ENCODE measurements at regions not wholly inside any gene's neighbourhood (a gene's known extent, or its start where the extent isn't known, plus 50 kb on each side); places are given as distances from the start of the nearest gene placed in this dataset.

GRCh38 chr4:185921583-185922555, 109.9 kb upstream of the SORBS2 start:
- DNase-seq (ENCODE audit: low spot score) = no peak

GRCh38 chr4:185924458-185925044, 112.6 kb upstream of the SORBS2 start:
- no peak for DNase-seq (ENCODE audit: low spot score)

- no peak for DNase-seq (ENCODE audit: low spot score)
Observed at GRCh38 chr4:185925910-185926360, 113.9 kb upstream of the SORBS2 start.

- DNase-seq (ENCODE audit: low spot score) = no peak
Observed at GRCh38 chr4:185931375-185931774, 119.4 kb upstream of the SORBS2 start.

GRCh38 chr4:185931986-185932385, 120.0 kb upstream of the SORBS2 start:
- DNase-seq (ENCODE audit: low spot score) = no peak

- DNase-seq (ENCODE audit: low spot score) = no peak
Observed at GRCh38 chr4:185932491-185932890, 120.5 kb upstream of the SORBS2 start.

- DNase-seq (ENCODE audit: low spot score) = no peak
Observed at GRCh38 chr4:185933078-185933581, 121.1 kb upstream of the SORBS2 start.

GRCh38 chr4:185936650-185937376, 124.8 kb upstream of the SORBS2 start:
- no peak for DNase-seq (ENCODE audit: low spot score)

- DNase-seq (ENCODE audit: low spot score) = no peak
Observed at GRCh38 chr4:185938654-185939053, 126.7 kb upstream of the SORBS2 start.

GRCh38 chr4:185941461-185941860, 127.5 kb upstream of the TLR3 start:
- no peak for DNase-seq (ENCODE audit: low spot score)

- no peak for DNase-seq (ENCODE audit: low spot score)
Observed at GRCh38 chr4:185945252-185945651, 123.7 kb upstream of the TLR3 start.

- no peak for DNase-seq (ENCODE audit: low spot score)
Observed at GRCh38 chr4:185945906-185946305, 123.0 kb upstream of the TLR3 start.

- DNase-seq (ENCODE audit: low spot score) = no peak
Observed at GRCh38 chr4:185950891-185951290, 118.1 kb upstream of the TLR3 start.

- no peak for DNase-seq (ENCODE audit: low spot score)
Observed at GRCh38 chr4:185955151-185955770, 113.7 kb upstream of the TLR3 start.

- no peak for DNase-seq (ENCODE audit: low spot score)
Observed at GRCh38 chr4:185955826-185956543, 113.0 kb upstream of the TLR3 start.

GRCh38 chr4:185956544-185956940, 112.4 kb upstream of the TLR3 start:
- DNase-seq (ENCODE audit: low spot score) = no peak

- DNase-seq (ENCODE audit: low spot score) = no peak
Observed at GRCh38 chr4:185958094-185958747, 110.7 kb upstream of the TLR3 start.

- no peak for DNase-seq (ENCODE audit: low spot score)
Observed at GRCh38 chr4:185965426-185966384, 103.3 kb upstream of the TLR3 start.

- DNase-seq (ENCODE audit: low spot score) = no peak
Observed at GRCh38 chr4:185966549-185966948, 102.4 kb upstream of the TLR3 start.
